ENCODE measurements at regions not wholly inside any gene's neighbourhood (a gene's known extent, or its start where the extent isn't known, plus 50 kb on each side); places are given as distances from the start of the nearest gene placed in this dataset.

DNA sequence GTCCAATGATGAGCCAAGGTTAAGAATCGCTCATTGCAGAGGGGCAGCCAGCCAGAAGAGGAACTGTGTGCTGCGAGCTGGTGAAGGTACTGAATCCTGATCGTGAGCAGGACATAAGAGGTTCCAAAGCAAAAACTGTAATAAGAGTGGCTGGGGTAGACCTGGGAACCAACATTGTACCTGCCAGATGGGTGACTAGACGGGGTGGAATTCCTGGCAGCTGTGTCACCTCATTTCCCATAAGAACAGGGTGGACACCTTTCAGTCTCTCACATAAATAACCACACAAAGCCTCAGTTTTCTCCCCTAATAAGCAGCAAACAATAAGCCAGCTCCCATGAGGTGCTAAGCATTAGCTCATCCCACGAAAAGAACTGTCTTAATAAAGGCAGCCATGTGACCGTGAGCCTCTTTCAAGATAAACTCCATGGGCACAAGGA lies 290.3 kb downstream of the SOX9 start:
- TF ChIP-seq, protein P1, sequence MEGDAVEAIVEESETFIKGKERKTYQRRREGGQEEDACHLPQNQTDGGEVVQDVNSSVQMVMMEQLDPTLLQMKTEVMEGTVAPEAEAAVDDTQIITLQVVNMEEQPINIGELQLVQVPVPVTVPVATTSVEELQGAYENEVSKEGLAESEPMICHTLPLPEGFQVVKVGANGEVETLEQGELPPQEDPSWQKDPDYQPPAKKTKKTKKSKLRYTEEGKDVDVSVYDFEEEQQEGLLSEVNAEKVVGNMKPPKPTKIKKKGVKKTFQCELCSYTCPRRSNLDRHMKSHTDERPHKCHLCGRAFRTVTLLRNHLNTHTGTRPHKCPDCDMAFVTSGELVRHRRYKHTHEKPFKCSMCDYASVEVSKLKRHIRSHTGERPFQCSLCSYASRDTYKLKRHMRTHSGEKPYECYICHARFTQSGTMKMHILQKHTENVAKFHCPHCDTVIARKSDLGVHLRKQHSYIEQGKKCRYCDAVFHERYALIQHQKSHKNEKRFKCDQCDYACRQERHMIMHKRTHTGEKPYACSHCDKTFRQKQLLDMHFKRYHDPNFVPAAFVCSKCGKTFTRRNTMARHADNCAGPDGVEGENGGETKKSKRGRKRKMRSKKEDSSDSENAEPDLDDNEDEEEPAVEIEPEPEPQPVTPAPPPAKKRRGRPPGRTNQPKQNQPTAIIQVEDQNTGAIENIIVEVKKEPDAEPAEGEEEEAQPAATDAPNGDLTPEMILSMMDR (IDR thresholded peaks at IDR 0.05): no peak

DNA sequence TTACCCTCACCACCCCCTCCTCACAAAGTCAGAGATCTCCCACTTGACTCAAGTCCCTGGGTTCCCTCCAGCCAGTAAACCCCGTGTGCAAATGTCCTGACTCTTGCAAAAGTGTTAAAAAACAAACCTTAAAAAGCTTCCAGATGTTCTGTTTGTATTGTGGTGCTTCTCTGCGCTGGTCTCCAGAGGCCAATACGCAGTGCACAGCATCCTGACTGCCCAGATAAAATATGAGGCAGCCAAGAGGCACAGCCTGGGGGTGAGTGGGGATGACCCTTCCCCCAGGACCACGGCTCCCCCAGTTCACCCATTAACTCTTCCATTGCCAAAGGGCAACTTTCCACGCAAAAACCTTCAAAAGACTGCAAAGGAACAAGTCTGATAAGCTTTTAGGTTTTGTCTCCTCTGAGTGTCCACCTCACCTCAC lies 291.8 kb downstream of the SOX9 start:
- TF ChIP-seq, protein P1 (IDR thresholded peaks at IDR 0.05): no peak

DNA sequence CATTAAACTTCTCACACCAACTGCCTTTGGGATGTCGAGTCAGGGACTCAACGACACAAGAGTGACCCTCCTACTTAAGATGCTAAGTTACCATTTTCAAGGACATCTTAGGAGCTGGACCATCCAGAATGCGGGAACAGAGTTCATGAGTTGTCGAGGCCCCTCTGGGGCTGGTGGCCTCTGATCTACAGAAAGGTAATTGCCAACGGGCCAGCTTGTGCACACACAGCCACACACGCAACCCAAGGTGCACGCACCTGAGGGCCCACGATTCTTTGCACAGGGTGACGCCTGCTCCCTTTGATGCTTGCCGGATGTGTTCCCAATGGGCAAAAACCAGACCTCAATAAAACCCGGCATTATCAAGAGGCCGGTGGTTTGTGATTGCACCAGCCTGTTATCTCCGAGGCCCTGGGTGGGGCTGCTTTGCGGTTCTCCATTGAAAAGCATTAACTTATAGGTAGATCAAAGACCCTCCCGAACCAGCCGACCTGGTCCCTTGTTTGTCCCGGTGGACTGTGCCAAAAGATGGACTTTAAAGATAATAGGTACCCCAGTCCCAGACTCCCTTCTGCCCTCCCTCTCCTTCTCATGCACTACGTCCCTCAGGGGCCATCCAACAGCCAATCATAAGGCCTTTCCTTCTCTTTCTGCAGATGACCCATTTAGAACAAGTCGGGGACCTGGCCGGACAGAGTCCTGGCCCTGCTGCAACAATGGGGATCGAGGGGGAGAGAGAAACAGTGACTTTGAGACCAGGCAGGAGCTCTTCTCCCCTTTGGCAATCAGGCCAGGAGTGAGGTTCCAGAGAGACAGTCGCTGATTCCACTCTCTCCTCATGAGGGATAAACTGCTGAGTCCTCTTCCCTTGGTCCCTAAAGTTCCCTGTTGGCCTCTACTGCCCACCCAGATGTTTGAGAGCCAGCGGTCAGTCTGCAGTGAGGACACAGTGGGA lies 292.5 kb downstream of the SOX9 start:
- TF ChIP-seq, protein P1 (IDR thresholded peaks at IDR 0.05): no peak

DNA sequence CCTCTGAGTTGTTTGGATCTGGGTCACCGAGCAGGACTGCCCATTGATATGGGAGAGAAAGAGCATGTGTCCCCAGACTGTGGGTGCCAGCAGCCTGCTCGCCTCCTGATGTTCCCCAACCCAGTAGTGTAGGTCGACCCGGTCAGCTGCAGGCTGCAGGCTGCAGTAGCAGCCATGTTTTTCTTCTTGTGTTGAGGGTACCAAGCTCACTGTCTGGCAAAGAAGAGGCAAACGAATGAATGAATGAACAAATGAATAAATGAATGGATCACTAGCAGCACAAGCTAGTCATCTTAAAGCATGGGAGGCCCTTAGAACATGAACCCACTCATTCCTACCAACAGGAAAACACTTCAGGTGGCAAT lies 293.2 kb downstream of the SOX9 start:
- TF ChIP-seq, protein P1 (IDR thresholded peaks at IDR 0.05): no peak

DNA sequence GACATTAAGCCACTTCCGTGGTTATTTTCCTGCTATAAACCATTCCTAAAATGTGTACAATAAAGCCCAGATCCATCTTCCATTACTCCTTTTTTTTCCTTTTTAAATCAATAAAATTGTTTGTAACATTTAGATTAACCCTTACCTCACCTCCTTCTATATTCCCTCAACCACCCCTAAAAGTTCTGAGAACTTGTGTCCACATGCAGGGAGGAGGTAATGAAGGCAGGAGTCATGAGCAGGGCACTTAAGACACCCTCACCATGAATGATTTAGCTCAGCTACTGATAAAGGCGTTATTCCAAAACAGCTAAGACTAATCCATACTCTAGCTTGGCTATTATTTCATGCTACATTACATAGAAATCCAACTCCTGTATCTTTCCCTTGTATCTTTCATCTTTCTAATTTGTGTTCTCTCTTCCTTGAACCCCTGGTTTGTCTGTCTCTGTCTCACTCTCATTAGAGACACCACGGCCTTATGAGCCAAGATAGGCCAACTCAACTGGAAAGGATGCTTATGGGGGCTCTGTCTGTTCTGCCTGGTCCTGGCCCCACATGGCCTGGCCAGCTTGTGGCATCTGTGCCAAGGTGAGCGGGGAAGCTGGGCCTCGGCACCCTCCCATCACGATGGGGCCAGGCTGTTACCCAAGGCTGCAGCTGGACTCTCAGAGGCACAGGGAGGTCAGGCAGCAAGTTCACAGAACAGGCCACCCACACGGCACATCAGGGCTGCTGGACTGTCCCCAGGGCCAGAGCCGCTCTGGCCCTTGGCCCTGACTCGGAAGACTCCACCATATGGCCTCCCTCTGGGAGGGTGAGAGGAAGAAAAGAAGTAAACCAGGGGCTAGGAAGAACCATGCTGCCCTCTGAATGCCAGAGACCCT lies 294.4 kb downstream of the SOX9 start:
- TF ChIP-seq, protein P1 (IDR thresholded peaks at IDR 0.05): no peak

DNA sequence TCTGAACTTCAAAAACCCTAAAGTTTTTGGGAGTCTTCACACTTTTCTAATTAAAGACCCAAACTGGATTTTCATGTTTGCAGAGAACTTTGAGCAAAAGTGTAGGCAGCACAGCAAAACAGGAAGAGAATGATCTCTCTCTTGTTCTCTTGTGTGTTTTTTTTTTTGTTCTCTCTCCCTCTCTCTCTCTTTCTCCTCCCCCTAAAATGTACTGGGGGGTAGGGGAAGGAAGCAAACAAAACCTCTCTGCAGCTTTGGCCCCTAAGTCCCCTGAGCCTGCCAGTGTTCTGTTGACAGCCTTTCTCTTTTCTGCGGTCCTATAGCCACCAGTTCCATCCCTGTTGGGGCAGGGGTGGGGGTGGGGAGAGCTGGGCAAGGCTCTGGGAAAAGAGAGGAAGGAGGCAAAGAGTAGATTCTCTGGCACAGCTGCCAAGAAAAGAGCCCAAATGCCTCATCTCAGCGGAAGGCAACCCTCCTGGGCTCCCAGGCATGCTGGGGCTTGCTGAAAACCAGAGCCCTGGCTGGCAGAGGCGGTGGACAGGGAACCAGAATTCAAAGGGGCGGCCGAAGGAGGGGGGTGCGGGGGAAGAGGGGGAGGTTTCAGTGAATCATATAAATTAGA lies 295.3 kb downstream of the SOX9 start:
- TF ChIP-seq, protein P1 (IDR thresholded peaks at IDR 0.05): no peak

DNA sequence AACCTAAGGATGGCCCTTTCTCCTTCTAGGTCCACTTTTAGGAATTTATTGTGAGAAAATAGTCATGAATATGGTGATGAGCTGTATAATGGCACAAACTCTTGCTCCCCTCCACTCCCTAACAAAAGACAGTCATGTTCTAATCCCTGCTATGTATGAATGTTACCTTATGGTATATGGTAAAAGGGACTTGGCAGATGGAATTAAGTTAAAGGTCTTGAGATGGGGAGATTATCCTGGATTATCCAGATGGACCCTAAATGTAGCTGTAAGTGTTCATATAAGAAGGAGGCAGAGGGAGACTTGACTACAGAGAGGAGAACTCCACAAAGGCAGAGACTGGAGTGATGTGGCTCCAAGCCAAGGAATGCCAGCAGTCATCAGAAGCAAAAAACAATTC lies 296.1 kb downstream of the SOX9 start:
- TF ChIP-seq, protein P1 (IDR thresholded peaks at IDR 0.05): no peak
